H1 (cell line): ENCODE measurements at regions not wholly inside any gene's neighbourhood (a gene's known extent, or its start where the extent isn't known, plus 50 kb on each side); places are given as distances from the start of the nearest gene placed in this dataset.

ENCODE experiments used
- RNF2 ChIP-seq: fragments of 200-900, 300-1000 bp; sonication (generic); IDR thresholded peaks from 2 replicates; pipeline ENCODE4 v1.7.1; 2016; ENCODE audit warnings: borderline replicate concordance, low read depth, mild to moderate bottlenecking, antibody characterized with exemption, low read length; ENCODE audit not compliant: poor library complexity, severe bottlenecking; ENCODE audit errors: missing control alignments
- SIN3A ChIP-seq, 2 experiments: IDR thresholded peaks in 1 of 2; conservative IDR thresholded peaks in 1 of 2; 2 replicates each; pipeline ENCODE4 v1.6.1; 2011 to 2012; ENCODE audit warnings: low read length in 2 of 2, improper control_type of control experiment in 1 of 2, low read depth in 1 of 2, mild to moderate bottlenecking in 1 of 2

DNA sequence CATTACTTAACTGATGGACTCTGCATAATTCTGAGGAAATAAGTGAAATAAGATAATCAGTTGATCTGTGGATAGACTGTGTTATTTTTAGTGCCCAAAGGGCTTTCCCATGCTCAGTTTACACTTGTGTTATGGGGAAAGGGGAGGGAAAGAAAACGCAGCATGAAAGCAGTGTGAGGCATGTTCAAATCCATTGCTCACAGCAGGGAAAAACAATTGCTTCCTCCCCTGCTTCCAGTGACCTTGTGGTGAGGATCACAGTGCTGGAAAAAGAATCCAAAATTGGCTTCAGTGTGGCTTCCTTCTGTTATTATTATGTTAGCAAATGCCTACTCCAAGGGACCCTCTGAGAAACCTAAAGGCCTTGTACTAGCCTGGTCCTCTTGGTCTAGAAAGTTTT, 285.1 kb upstream of the CDIN1 start (continued):
- TF ChIP-seq SIN3A (conservative IDR thresholded peaks at IDR 0.05 in 1 of 2, IDR thresholded peaks at IDR 0.05 in 1 of 2; ENCODE audit: low read depth in 1 of 2, low read length in 2 of 2) (no peak), RNF2 (no peak)
